ENCODE measurements at regions not wholly inside any gene's neighbourhood (a gene's known extent, or its start where the extent isn't known, plus 50 kb on each side); places are given as distances from the start of the nearest gene placed in this dataset.

DNA sequence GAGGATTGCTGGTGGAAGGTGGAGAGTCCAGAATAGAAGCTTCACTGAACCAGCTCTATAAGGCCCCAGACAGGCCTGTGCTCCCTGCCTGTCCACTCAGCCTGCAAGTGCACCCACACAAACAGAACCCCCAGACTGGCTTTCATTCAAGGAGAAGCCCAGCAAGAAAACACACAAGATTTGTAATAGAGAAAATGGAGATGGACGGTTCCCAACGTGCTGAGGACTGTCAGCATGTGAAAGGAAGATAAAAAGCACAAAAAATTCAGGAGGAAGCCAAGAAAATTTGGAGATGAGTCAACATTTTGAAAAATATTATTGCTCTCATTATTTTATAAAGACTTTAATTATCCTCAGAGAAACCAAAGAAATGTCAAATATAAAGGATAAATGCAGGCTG lies 218.2 kb upstream of the SLC10A2 start:
- DNase-seq (ENCODE audit: low read depth), result no peak

DNA sequence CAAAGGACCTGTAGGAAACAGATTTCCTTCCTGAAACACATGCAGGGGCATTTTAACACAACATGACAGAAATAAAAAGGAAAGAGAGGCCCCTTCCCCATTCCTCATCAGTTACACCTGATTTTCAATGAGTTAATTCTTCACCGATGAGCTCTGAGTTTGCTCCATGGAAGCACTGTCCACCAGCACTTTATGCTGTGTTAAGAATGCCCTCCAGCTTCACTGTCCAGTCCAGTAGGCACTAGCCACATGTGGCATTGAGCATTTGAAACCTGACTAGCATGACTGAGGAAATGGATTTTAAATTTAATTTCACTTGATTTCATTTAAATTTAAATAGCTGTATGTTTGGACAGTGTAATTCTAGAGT lies 217.2 kb upstream of the SLC10A2 start:
- no peak for DNase-seq (ENCODE audit: low read depth)

DNA sequence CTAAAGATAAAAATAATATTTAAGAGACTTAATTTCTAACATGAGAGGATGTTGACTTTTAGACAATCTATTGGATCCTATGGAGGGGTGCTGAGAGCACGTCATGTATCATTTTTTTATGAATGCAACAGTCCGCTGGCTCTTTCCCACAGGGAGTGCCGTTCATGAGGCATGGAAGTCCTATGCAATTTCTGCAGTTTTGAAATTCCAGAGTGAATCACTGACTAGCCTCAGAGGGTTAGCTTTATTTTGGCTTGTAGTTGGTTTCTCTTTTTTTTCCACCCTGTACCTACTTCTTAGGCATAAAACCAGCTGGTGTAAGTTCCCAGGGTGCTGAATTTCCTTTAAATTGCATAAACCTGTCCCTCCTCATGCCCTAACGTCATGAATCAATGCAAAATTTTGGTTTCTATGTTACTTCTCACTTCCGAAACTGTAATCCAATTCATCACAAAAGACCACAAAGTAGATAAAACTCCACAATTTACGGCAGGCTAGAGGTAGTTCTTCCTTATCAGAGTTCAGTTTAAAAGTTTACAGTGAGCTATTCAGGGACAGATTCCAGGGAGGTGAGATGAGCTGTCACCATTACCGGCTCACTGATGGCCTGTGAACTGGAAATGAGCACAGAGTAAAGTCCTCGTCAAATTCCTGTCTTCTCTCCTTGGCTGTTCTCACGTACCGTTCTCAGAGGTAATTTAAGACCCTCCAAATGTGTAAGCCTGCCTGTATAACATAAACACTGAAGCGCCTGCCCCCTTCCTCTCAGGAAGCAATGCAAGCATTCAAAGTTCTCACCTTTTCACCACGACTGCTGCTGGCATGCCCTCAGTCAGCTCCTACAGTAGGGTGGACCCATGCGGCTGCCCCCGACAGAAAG lies 216.6 kb upstream of the SLC10A2 start:
- peak; percentile 56 for DNase-seq (ENCODE audit: low read depth)

DNA sequence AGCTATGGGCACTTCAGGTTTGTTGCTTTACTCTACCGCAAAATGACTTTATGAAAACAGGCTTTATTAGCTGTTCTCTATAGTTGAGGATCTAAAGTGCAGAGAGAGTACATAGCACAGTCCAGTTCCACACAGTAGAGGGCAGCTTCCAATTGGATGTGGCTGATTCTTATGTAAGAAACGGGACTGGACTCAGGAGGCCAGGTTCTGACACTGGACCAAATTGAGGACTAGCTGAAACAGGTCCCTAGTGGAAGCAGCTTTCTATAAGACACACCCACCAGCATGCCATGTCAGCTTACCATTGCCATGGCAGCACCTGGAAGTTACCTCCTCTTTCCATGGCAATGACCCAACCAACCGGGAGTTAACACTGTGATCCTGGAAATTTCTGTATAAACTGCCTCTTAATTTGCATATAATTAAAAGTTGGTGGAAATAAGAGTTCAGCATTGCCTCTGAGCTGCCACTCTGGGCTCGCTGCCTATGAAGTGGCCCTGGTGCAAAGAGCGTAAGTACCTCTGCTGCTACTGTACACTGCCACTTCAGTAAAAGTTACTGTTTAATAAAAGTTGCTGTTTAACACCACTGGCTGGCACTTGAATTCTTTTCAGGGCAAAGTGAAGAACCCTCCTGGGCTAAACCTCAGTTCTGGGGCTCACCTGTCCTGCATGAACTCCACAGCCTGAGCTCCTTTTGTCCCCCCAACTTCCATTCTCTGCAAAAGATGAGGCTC lies 211.9 kb upstream of the SLC10A2 start:
- no peak for DNase-seq (ENCODE audit: low read depth)

GRCh38 chr13:103276775-103277498 lies 210.7 kb upstream of the SLC10A2 start:
- DNase-seq (ENCODE audit: low read depth), result no peak

GRCh38 chr13:103275722-103276121 lies 209.5 kb upstream of the SLC10A2 start:
- DNase-seq (ENCODE audit: low read depth), result no peak

DNA sequence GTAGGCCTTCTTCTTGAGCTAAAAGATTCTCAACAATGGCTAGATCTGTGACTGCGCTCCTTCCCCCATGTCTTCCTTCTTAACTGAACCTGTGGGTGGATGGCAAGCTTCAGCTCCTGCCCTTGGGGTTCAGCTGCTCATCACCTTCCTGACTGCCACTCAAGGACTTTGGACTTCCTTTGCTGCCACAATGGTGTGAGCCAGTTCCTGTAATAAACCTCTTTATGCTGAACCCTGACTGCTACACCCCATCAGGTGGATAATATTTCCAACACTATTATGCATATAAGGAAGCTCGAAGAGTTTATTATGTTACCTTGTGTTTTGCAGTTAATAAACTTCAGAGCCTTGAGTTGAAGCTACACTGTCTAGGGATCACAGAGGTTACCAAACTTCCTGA lies 208.9 kb upstream of the SLC10A2 start:
- DNase-seq (ENCODE audit: low read depth), result no peak

DNA sequence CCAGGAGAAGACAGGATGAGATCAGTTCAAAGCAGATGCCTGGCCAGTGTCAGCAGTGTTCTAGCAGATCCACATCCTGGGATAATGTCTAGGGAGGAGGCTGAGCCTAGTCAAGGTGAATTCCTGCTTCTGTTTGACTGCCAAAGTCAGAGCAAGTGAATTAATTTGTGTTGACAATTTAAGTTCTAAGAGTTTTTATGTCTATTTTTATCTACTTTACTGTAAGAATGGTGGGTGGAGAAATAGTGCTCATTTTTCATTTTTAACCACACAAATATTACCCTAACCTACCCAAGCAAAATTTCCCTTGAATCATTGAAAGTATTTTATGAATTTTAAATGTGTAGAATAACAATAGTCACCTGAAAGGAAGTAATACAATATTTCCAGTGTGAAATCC lies 207.6 kb upstream of the SLC10A2 start:
- DNase-seq (ENCODE audit: low read depth), result no peak

DNA sequence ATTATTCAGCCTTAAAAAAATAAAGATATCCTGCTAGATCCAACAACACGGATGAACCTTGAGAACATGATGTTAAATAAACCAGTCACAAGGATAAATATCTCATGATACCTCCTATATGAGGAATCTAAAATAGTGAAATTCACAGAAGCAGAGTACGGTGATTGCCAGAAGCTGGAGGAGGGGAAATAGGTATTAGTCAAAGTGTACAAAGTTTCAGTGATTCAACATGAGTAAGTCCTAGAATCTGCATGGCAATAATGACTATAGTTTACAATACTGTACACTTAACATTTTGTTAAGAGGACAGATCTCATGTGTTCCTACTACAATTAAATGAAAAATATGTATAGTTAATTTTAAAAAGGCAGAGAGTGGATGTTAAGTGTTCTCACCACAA lies 206.6 kb upstream of the SLC10A2 start:
- no peak for DNase-seq (ENCODE audit: low read depth)

DNA sequence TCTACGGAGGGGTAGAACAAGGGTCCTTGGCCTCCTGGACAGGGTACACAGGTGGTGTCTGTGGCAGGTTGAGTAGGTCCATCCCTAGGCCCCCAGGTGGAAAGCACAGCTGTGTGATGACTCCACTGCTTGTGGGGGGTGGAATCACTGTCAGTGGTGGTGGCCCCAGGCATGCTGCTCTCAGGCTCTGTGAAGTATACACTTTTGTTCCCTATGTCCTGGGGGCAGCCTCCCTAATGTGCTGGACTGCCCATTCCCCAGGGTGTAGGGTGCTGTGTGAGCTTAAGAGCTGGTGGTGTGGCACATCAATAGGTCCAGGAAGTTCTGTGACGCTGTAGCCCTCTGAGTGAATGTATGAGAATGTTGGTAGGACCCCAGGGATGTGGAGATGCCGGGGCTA lies 197.2 kb upstream of the SLC10A2 start:
- no peak for DNase-seq (ENCODE audit: low read depth)

DNA sequence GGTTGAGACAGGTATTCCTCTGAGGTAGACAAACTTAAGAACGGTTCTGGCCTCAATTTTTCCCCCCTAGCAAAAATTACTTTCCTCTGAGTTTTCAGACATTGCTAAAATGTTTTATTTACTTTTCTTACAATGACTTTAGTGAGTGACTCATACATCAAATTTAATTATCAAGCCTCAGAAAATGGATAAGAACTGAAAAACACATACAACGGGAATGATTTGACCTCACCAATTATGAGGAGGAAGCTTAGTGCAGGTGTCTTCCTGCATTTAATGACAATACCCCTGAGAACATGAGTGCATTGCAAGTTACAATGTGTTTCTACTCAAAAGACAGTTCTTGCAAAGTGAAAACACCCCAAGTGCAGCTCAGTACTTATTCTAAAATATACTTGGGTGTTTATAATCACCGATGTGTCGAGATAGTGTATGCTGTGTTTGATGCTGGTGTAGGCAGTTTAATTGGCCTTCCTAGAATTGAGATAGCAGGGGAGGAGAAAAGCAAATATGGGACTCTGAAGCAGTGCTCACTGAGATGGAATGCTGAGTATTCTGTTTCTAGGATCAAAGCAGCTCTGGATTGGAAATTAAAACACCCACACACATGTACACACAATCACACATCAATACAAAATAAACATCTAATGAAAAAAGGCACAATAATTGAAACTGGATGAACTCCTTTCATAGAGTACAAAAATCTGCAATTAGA lies 189.5 kb upstream of the SLC10A2 start:
- DNase-seq (ENCODE audit: low read depth), result no peak

GRCh38 chr13:103250071-103250470 lies 183.9 kb upstream of the SLC10A2 start:
- DNase-seq (ENCODE audit: low read depth), result no peak

DNA sequence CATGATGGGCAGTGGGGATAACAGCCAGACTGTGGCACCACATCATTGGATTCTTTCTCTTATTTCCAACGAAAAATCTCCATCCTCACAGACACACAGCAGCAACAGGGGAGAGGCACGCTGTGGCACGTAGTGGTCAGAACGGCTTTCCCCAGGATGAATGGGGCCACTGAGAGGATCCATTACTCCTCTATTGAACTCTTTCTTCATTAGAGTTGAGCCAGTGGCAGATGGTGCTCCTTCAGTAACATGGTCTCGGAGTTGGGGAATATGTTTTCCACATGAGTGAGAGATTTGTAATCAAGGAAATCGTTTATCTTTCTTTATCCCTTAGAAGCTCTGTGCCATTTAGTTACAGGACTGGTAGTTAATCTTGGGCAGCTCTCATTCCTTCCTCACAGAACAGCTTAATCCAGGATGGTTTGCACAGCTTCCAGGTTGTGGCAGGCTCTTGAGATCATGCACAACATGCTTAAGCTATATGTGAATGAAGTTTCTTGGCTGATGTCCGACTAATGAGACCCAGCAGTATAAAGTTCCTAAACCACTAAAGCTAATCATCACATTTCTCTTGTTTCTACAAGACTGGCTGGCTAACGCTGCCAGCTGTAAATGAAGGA lies 180.5 kb upstream of the SLC10A2 start:
- no peak for DNase-seq (ENCODE audit: low read depth)

DNA sequence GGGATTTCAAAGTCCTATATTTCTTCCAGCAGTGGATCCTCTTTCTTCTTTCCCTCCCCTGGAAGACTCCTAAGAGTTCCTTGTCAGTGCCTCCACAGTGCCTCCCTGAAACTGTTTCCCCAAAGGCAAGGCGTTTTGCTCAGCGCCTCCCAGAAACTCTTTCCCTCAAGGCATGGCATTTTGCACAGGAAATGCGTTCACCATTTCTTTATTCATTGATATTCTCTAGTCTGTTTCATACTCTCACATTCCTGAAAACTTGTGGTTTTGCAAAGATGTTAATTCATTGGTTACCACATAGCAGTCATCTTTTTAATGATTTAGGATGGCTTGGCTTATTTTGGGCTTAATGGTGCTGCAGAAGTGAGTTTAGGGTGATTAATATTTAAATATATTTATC lies 177.3 kb upstream of the SLC10A2 start:
- DNase-seq (ENCODE audit: low read depth), result no peak

DNA sequence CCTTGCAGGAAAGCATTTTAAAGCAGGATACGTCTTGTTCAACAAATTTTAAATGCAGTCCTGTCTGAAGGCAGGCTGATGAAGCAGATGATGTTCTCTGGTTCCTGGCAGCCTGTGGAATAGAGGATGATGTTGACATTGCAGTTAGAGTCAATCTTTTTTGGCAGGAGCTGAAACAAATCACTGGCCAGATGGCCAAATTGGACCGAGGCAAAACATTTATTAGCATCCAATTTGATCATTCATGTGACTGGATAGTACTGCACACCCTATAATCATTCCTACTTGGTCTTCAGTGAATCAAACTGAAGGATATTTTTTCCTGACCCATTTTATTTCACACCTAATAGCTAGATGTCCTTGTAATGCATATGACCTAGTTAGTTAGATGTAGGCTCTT lies 172.2 kb upstream of the SLC10A2 start:
- DNase-seq (ENCODE audit: low read depth), result no peak

- peak; percentile 8 for DNase-seq (ENCODE audit: low read depth)
Observed at GRCh38 chr13:103236213-103236612, 170.0 kb upstream of the SLC10A2 start.

DNA sequence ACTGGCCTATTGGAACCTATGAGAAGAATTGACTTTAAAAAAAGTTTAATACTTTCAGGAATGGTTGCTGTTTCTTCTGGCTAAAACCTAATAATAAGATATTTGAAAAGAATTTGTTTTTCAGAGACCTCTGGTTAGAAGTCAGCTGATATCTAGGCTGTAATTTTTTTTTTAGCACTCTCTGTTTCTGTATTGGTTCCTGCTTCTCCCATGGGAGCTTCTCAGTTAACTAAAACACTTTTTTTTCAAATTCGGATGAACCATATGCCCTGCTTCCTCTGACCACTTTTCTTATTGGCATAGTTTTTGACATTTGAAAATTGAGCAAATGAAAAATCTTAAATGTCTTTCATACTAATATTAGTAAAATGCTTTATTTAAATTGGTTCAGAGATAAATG lies 163.5 kb upstream of the SLC10A2 start:
- no peak for DNase-seq (ENCODE audit: low read depth)

DNA sequence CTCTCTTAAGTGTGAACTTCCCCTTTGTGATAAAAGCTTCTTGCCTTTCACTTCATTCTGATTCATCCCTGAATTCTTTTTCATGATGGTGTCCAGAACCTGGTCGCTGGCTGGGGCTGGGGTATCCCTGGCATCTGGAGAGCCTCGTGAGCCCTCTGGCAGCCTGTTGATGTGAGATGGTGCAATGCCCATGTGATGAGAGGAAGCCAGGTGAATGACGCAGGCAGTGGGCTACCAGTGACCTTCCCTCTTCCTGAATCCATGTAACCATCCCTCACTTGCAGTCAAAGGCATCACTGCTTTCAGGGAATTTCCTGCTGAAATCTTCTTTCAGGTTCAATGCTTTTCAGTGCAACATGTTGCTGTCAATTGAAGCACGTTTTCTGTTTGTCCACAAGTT lies 158.6 kb upstream of the SLC10A2 start:
- DNase-seq (ENCODE audit: low read depth), result no peak

- no peak for DNase-seq (ENCODE audit: low read depth)
Observed at GRCh38 chr13:103222683-103223082, 156.5 kb upstream of the SLC10A2 start.

- DNase-seq (ENCODE audit: low read depth), result no peak
Observed at GRCh38 chr13:103218253-103218652, 152.0 kb upstream of the SLC10A2 start.

GRCh38 chr13:103213152-103213551 lies 146.9 kb upstream of the SLC10A2 start:
- DNase-seq (ENCODE audit: low read depth), result no peak

Measured in myocyte (in vitro differentiated cells).